SU-DHL-6 (cell line): ENCODE measurements at regions not wholly inside any gene's neighbourhood (a gene's known extent, or its start where the extent isn't known, plus 50 kb on each side); places are given as distances from the start of the nearest gene placed in this dataset.

Experiments
- H2AFZ ChIP-seq: fragments of 200-600 bp; sonication (generic); 2 replicates; pipeline ENCODE4 v1.6.1; 2014; ENCODE audit warnings: low read depth, mild to moderate bottlenecking, moderate library complexity, mixed read lengths, antibody characterized with exemption, low read length; ENCODE audit not compliant: severe bottlenecking
- H3F3A ChIP-seq: fragments of 200-600 bp; shearing (Covaris generic); 2 replicates; pipeline ENCODE4 v1.6.0; 2016; ENCODE audit warnings: antibody characterized with exemption, mild to moderate bottlenecking; ENCODE audit not compliant: insufficient read depth
- H3K27ac ChIP-seq: fragments of 200-600 bp; sonication (generic); 2 replicates; pipeline ENCODE4 v1.5.1; 2016; ENCODE audit warnings: low read depth, mild to moderate bottlenecking, low read length, moderate library complexity, mixed read lengths
- H3K27me3 ChIP-seq: fragments of 200-600 bp; sonication (generic), shearing (Covaris generic); 2 replicates; pipeline ENCODE4 v1.6.0; 2014; ENCODE audit warnings: mild to moderate bottlenecking, low read length
- H3K36me3 ChIP-seq: fragments of 200-600 bp; sonication (generic); 2 replicates; pipeline ENCODE4 v1.6.1; 2014; ENCODE audit warnings: mild to moderate bottlenecking, low read length, mixed read lengths
- H3K4me2 ChIP-seq: fragments of 300-600, 200-600 bp; shearing (Covaris generic), sonication (generic); 2 replicates; pipeline ENCODE4 v1.6.0; 2014; ENCODE audit warnings: low read length, low read depth, mild to moderate bottlenecking; ENCODE audit not compliant: poor library complexity, severe bottlenecking
- H3K4me3 ChIP-seq: fragments of 200-600 bp; sonication (generic); 2 replicates; pipeline ENCODE4 v1.5.1; 2014; ENCODE audit warnings: antibody characterized with exemption, low read length, mild to moderate bottlenecking, mixed read lengths; ENCODE audit not compliant: insufficient read depth, poor library complexity, severe bottlenecking
- H3K79me2 ChIP-seq: fragments of 200-600 bp; sonication (generic); 2 replicates; pipeline ENCODE4 v1.6.1; 2014; ENCODE audit warnings: mild to moderate bottlenecking, low read length, moderate library complexity; ENCODE audit not compliant: insufficient read depth
- H3K9ac ChIP-seq: fragments of 200-600 bp; sonication (generic); 2 replicates; pipeline ENCODE4 v1.7.0; 2014; ENCODE audit warnings: mild to moderate bottlenecking, low read length
- H3K9me2 ChIP-seq: fragments of 200-600 bp; sonication (generic); replicated peaks from 2 replicates; pipeline ENCODE4 v1.6.1; 2014; ENCODE audit warnings: low read length; ENCODE audit not compliant: insufficient read depth
- H3K9me3 ChIP-seq: fragments of 200-600 bp; sonication (generic); 2 replicates; pipeline ENCODE4 v1.6.1; 2014; ENCODE audit warnings: low read length, mixed read lengths; ENCODE audit not compliant: insufficient read depth
- H4K20me1 ChIP-seq: fragments of 200-600 bp; sonication (generic); 2 replicates; pipeline ENCODE4 v1.6.1; 2014; ENCODE audit warnings: low read depth, mild to moderate bottlenecking, antibody characterized with exemption, low read length, moderate library complexity, mixed read lengths
- CTCF ChIP-seq: fragments of 200-600 bp; sonication (generic); IDR thresholded peaks from one replicate; pipeline ENCODE4 v1.5.1; 2017; ENCODE audit warnings: antibody characterized with exemption, mild to moderate bottlenecking, low read length, moderate library complexity; ENCODE audit not compliant: insufficient read depth, poor library complexity, severe bottlenecking
- EZH2phosphoT487 ChIP-seq: fragments of 200-600 bp; sonication (generic), shearing (Covaris generic); conservative IDR thresholded peaks from 2 replicates; pipeline ENCODE4 v1.6.1; 2018; ENCODE audit warnings: mild to moderate bottlenecking, antibody characterized with exemption, low read length, moderate library complexity, mixed read lengths

- Histone ChIP-seq H3K9me3 (no peaks in the 10 kb centered on the region), H3K27me3 (no peaks in the 10 kb centered on the region), H3K4me3 (no peak overlapping the region), H3K36me3 (no peaks in the 10 kb centered on the region), H3K79me2 (no peaks in the 10 kb centered on the region), H3K9ac (no peak overlapping the region), H3K27ac (no peak overlapping the region), H3K4me2 (no peak overlapping the region), H4K20me1 (no peaks in the 10 kb centered on the region), H3F3A (no peaks in the 10 kb centered on the region), H3K9me2 (no peaks in the 10 kb centered on the region), H2AFZ (no peak overlapping the region)
- TF ChIP-seq CTCF (no peak), EZH2phosphoT487 (no peak)
Observed at GRCh38 chr4:57607566-57608180, 497.5 kb upstream of the IGFBP7 start.

DNA sequence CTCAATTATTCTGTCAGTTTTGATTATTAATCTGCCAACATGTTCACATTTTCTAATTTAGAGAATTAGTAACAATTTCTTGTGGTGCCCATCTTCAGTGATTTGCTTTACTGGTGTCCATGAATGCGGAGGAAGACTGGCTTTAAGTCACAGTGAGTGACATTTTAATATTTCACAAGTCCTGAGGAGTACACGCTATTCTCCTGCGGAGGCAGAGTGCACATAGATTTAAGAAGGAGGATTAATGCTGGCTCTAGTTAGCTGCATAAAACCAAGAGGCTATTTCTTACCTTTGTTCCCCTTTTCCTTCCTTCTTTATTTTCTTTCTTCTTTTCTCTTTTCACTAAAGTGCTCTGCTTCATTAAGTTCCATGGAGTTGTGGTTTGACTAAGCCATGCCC is 495.2 kb upstream of the IGFBP7 start:
- H3K79me2 ChIP-seq: no peaks in the 10 kb centered on the region

DNA sequence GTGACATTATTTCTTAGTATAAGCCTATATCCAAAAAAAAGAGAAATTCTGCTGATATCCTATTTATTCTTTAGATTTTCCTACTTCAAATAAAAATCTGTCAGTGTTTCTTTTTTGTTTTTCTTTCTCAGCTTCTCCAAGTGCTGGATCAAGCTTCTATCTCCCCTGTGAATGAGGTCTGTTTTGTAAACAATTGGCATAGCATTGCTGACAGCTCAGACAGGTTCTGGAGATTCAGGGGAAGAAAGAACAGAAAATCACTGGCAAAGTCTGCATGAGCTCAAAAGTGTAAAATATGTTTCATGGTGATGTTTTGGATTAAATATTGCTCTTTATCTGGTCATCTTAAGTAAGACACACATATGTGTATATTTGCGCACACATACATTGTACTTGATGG is 492.0 kb upstream of the IGFBP7 start:
- Histone ChIP-seq H3K27me3 (no peaks in the 10 kb centered on the region), H3K4me2 (no peak overlapping the region), H3K9ac (no peak overlapping the region), H3K9me3 (no peaks in the 10 kb centered on the region), H3K79me2 (no peaks in the 10 kb centered on the region), H3K9me2 (no peaks in the 10 kb centered on the region), H4K20me1 (no peaks in the 10 kb centered on the region), H3K4me3 (no peak overlapping the region), H2AFZ (no peak overlapping the region), H3K36me3 (no peaks in the 10 kb centered on the region), H3K27ac (no peak overlapping the region), H3F3A (no peaks in the 10 kb centered on the region)
- TF ChIP-seq EZH2phosphoT487: no peak

More for the DNA sequence above, 495.2 kb upstream of the IGFBP7 start:
- Histone ChIP-seq H3K27ac (no peak overlapping the region), H3K27me3 (no peaks in the 10 kb centered on the region), H3K9ac (no peak overlapping the region), H3K9me3 (no peaks in the 10 kb centered on the region), H3K36me3 (no peaks in the 10 kb centered on the region), H3F3A (no peaks in the 10 kb centered on the region), H2AFZ (no peak overlapping the region), H3K9me2 (no peaks in the 10 kb centered on the region), H4K20me1 (no peaks in the 10 kb centered on the region), H3K4me3 (no peak overlapping the region), H3K4me2 (no peak overlapping the region)
- TF ChIP-seq CTCF (no peak), EZH2phosphoT487 (no peak)

GRCh38 chr4:57591073-57591472 is 480.9 kb upstream of the IGFBP7 start:
- Histone ChIP-seq H3K4me3 (no peak overlapping the region), H2AFZ (no peak overlapping the region), H3K9me2 (no peaks in the 10 kb centered on the region), H3K36me3 (no peaks in the 10 kb centered on the region), H3K9ac (no peak overlapping the region), H3K4me2 (no peak overlapping the region), H3K79me2 (no peaks in the 10 kb centered on the region), H4K20me1 (no peaks in the 10 kb centered on the region), H3K27me3 (no peaks in the 10 kb centered on the region), H3F3A (no peaks in the 10 kb centered on the region), H3K27ac (no peak overlapping the region), H3K9me3 (no peaks in the 10 kb centered on the region)
- no peak for TF ChIP-seq CTCF
- no peak for TF ChIP-seq EZH2phosphoT487
